ENCODE measurements at regions not wholly inside any gene's neighbourhood (a gene's known extent, or its start where the extent isn't known, plus 50 kb on each side); places are given as distances from the start of the nearest gene placed in this dataset.

DNA sequence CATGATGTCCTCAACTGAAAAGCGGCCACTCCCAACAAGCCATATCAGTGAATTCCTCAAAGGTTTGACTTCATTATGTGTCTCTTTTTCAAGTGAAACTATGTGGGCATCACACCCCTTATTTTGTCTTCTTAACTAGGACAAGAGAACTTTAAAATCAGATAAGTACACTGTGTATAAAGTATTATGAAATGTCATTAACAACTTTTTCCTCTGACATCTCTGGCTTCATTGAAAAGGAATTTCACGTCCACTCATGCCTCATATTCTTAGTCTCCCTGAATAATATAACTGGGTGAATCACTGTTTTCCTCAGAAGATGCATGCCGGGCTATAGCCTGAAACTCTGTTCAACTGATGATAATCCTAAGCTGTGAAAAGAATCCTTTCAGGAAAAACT, 415.8 kb downstream of the ACTL7B start:
- Histone ChIP-seq H2BK20ac (ENCODE audit: low read depth, low read length, poor library complexity, severe bottlenecking) (no peak overlapping the region), H2BK5ac (ENCODE audit: insufficient read length, low read length) (no peak overlapping the region), H3K4ac (ENCODE audit: low read depth, low read length) (no peak overlapping the region), H3K23ac (ENCODE audit: insufficient read length, low read depth, low read length) (no peak overlapping the region), H3K23me2 (ENCODE audit: insufficient read length, low read depth, low read length, poor library complexity, severe bottlenecking) (no peaks in the 10 kb centered on the region), H2AFZ (ENCODE audit: low read length) (no peak overlapping the region), H2AK5ac (ENCODE audit: insufficient read length, low read length) (no peak overlapping the region), H4K5ac (ENCODE audit: insufficient read length, low read depth, low read length) (no peak overlapping the region), H3K4me1 (ENCODE audit: insufficient read depth, low read length) (no peaks in the 10 kb centered on the region), H3T11ph (ENCODE audit: low read length) (no peak overlapping the region), H2BK15ac (ENCODE audit: low read depth, low read length) (no peak overlapping the region), H4K91ac (ENCODE audit: insufficient read length, low read depth, low read length) (no peak overlapping the region), H3K9me3 (ENCODE audit: control insufficient read depth, low read depth, low read length) (no peaks in the 10 kb centered on the region), H3K18ac (ENCODE audit: insufficient read length, low read depth, low read length) (no peak overlapping the region), H4K20me1 (ENCODE audit: control insufficient read depth, insufficient read depth, insufficient read length) (no peaks in the 10 kb centered on the region), H4K8ac (replicated peaks; ENCODE audit: insufficient read length, low read depth, low read length) (no peak overlapping the region), H3K56ac (ENCODE audit: insufficient read length, low read depth, low read length) (no peak overlapping the region), H3K27ac (ENCODE audit: insufficient read length, low read depth, low read length) (no peak overlapping the region), H2BK120ac (ENCODE audit: low read depth, low read length, poor library complexity, severe bottlenecking) (no peak overlapping the region), H3K79me2 (ENCODE audit: insufficient read depth, low read length) (no peaks in the 10 kb centered on the region), H3K9ac (ENCODE audit: extremely low read depth, insufficient read length, low read length) (no peak overlapping the region), H3K14ac (ENCODE audit: insufficient read depth, low read length) (no peak overlapping the region), H3K27me3 (ENCODE audit: insufficient read depth, low read length) (no peaks in the 10 kb centered on the region), H3K4me2 (ENCODE audit: insufficient read depth, insufficient read length, low read length) (no peak overlapping the region), H2BK12ac (ENCODE audit: insufficient read length, low read depth, low read length) (no peak overlapping the region), H3K79me1 (ENCODE audit: insufficient read depth, low read depth, low read length, poor library complexity, severe bottlenecking) (no peaks in the 10 kb centered on the region)
- Mint-ChIP-seq H3K9me3 (no peaks in the 10 kb centered on the region), H3K4me3 (no peak overlapping the region), H3K36me3 (ENCODE audit: insufficient read depth in 1 of 3, low read depth in 3 of 3) (no peaks in the 10 kb centered on the region), H3K4me1 (no peaks in the 10 kb centered on the region), H3K27ac (no peak overlapping the region), H3K27me3 (ENCODE audit: low read depth) (no peaks in the 10 kb centered on the region; the same call in 1 of the 2 replicates)
- TF ChIP-seq, protein P1, sequence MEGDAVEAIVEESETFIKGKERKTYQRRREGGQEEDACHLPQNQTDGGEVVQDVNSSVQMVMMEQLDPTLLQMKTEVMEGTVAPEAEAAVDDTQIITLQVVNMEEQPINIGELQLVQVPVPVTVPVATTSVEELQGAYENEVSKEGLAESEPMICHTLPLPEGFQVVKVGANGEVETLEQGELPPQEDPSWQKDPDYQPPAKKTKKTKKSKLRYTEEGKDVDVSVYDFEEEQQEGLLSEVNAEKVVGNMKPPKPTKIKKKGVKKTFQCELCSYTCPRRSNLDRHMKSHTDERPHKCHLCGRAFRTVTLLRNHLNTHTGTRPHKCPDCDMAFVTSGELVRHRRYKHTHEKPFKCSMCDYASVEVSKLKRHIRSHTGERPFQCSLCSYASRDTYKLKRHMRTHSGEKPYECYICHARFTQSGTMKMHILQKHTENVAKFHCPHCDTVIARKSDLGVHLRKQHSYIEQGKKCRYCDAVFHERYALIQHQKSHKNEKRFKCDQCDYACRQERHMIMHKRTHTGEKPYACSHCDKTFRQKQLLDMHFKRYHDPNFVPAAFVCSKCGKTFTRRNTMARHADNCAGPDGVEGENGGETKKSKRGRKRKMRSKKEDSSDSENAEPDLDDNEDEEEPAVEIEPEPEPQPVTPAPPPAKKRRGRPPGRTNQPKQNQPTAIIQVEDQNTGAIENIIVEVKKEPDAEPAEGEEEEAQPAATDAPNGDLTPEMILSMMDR (conservative IDR thresholded peaks at IDR 0.05), result no peak
- no peak for DNase-seq
- no CpG with 5 or more reads among the region's 3 CpGs for WGBS (ENCODE audit: extremely low coverage, insufficient read length, low lambda C conversion rate)
